ENCODE measurements at regions not wholly inside any gene's neighbourhood (a gene's known extent, or its start where the extent isn't known, plus 50 kb on each side); places are given as distances from the start of the nearest gene placed in this dataset.

DNA sequence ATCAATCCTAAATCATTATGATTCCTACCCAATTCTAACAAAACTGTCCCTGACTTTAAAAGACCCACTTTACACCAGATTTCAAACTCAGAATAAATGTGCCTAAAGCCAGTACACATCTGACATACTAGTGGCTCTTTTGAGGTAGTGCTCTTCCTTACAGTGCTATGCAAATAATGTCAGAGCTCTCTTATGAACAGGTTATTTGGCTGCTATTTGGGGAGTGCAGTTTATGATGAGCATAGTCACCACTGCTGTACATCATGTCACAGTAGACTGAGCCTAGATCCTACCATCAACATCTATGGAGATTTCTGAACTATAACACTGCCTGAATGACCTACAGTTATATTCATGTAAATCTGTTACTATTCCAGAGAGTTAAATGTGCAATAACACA is 50.4 kb upstream of the PAGE5 start:
- H3K27ac Mint-ChIP-seq = no peak overlapping the region
- POLR2A ChIA-PET = no interaction called here
- CTCF ChIA-PET = no interaction called here
- H3K36me3 Mint-ChIP-seq (ENCODE audit: low read depth) = no peaks in the 10 kb centered on the region
- H3K4me1 Mint-ChIP-seq = no peaks in the 10 kb centered on the region
- no peaks in the 10 kb centered on the region for H3K9me3 Mint-ChIP-seq
- H3K27me3 Mint-ChIP-seq = peaks cover under 1% of the 10 kb centered on the region
- DNase-seq = no peak
- H3K4me3 Mint-ChIP-seq = no peak overlapping the region
